Choroid plexus epithelial cell (primary cell): ENCODE measurements at regions not wholly inside any gene's neighbourhood (a gene's known extent, or its start where the extent isn't known, plus 50 kb on each side); places are given as distances from the start of the nearest gene placed in this dataset.

ENCODE experiments used
- DNase-seq: peaks from one replicate; pipeline ENCODE4 v3.0.0-alpha.2; 2010; ENCODE audit warnings: low read depth
- H3K4me3 ChIP-seq: 2 replicates; pipeline ENCODE4 v1.5.1; 2011; ENCODE audit warnings: low read depth, mild to moderate bottlenecking, control low read depth, low read length, moderate library complexity
- TF ChIP-seq, protein P1 (sequence below): conservative IDR thresholded peaks from 2 replicates; pipeline ENCODE4 v1.5.1; 2011; ENCODE audit warnings: low read depth, mild to moderate bottlenecking, control low read depth, inconsistent platforms, low read length, moderate library complexity

DNA sequence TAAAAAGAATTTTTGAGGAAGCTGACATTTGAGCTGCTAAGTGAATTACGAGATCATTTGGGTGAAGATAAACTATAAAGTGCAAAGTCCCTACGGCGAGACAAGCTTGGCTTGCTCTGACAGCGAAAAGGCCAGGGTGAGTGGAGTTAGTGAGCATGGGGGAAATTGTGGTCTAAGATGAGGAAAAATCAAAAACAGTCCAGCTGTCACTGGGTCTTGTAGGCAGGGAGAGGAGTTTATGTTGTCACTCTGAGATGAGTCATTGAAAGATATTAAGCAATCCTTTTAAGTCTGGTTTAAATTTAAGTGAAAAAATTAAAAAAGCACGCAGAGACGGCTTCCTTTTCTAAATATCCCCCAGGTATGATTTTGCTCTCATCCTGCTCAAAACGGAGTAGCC, 601.9 kb downstream of the MRPL39 start:
- TF ChIP-seq, protein P1, sequence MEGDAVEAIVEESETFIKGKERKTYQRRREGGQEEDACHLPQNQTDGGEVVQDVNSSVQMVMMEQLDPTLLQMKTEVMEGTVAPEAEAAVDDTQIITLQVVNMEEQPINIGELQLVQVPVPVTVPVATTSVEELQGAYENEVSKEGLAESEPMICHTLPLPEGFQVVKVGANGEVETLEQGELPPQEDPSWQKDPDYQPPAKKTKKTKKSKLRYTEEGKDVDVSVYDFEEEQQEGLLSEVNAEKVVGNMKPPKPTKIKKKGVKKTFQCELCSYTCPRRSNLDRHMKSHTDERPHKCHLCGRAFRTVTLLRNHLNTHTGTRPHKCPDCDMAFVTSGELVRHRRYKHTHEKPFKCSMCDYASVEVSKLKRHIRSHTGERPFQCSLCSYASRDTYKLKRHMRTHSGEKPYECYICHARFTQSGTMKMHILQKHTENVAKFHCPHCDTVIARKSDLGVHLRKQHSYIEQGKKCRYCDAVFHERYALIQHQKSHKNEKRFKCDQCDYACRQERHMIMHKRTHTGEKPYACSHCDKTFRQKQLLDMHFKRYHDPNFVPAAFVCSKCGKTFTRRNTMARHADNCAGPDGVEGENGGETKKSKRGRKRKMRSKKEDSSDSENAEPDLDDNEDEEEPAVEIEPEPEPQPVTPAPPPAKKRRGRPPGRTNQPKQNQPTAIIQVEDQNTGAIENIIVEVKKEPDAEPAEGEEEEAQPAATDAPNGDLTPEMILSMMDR: no peak
- peak; percentile 20 for DNase-seq
- H3K4me3 ChIP-seq: no peak overlapping the region

DNA sequence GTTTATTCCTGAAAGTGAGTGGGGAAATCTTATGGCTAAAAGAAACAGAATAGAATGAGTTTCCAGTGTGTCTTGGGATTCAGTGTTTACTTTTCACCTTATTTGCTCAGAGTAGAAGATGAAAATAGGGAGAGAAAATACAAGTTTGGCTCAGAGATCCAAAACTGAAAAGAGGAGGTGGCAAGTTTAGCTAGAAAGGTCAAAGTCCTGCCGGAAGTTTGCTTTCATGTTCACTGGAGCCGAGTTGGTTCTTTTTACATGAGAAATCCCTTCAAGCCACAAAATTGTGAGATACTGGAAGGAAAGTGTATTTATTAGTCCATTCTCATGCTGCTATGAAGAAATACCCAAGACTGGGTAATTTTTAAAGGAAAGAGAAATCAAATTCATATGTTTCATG, 604.6 kb downstream of the MRPL39 start:
- DNase-seq: no peak
- TF ChIP-seq, protein P1: no peak

DNA sequence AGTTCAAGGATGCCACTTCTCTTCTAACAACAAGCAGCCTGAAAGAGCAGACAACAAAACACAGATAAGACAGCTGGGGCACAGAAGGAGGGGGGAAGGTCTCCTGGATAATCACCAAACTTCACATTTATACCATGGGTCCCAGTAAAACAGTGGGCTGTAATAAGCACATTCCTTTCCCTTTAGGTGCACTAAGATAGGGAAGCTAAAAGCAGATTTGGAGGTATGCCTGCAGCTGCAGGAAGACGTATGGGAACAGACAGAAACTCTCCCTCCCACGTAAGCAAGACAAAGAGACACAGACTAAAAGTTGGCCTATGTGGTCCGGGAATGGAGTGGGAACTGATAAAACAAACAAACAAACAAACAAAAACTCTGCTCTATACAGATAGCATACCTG, 612.1 kb downstream of the MRPL39 start:
- H3K4me3 ChIP-seq: no peak overlapping the region
- no peak for DNase-seq
- TF ChIP-seq, protein P1: no peak

More for the DNA sequence above, 604.6 kb downstream of the MRPL39 start:
- H3K4me3 ChIP-seq: no peak overlapping the region

- TF ChIP-seq, protein P1: no peak
- no peak for DNase-seq
- H3K4me3 ChIP-seq: no peak overlapping the region
Observed at GRCh38 chr21:24994717-24995116, 612.6 kb downstream of the MRPL39 start.

DNA sequence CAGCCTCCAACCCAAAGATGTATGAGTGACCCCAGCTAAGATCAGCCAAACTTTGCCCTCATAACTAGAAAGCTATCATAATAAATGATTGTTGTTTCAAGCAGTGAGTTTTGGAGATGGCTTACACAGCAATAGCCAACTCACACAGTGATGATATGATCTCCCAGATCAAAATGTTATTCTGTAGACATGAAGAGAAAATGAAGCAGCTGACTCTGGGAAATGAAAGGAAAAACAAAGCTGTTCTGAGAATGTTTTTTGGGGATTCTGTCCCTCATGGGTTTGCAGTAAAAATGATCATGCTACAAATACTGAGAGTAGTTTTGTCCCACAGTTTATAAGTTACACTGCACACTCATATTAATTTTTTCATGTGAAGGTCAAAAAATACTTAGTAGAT, 617.8 kb downstream of the MRPL39 start:
- no peak overlapping the region for H3K4me3 ChIP-seq
- no peak for DNase-seq
- TF ChIP-seq, protein P1: no peak

DNA sequence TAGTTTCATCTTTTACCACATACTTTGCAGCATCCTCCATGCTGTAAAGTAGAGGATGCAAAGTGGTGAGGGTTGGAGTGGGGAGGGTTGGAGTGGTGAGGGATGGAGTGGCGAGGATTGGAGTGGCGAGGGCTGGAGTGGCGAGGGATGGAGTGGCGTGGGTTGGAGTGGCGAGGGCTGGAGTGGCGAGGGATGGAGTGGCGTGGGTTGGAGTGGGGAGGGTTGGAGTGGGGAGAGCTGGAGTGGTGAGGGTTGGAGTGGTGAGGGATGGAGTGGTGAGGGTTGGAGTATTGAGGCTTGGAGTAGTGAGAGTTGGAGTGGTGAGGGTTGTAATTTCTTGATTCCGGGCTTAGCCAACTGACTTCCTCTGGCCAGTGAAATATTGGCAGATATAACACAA, 618.3 kb downstream of the MRPL39 start:
- no peak overlapping the region for H3K4me3 ChIP-seq
- TF ChIP-seq, protein P1: no peak
- no peak for DNase-seq

- no peak for DNase-seq
- TF ChIP-seq, protein P1: no peak
- H3K4me3 ChIP-seq: no peak overlapping the region
Observed at GRCh38 chr21:24976238-24976637, 631.0 kb downstream of the MRPL39 start.
